GM18909 (cell line): ENCODE measurements at regions not wholly inside any gene's neighbourhood (a gene's known extent, or its start where the extent isn't known, plus 50 kb on each side); places are given as distances from the start of the nearest gene placed in this dataset.

ENCODE experiments used
- ATAC-seq: cut with Tn5 transposase; IDR thresholded peaks from one replicate; pipeline ENCODE4 v1.9.1; 2021; ENCODE audit warnings: mild to moderate bottlenecking; ENCODE audit not compliant: unreplicated experiment, poor library complexity

DNA sequence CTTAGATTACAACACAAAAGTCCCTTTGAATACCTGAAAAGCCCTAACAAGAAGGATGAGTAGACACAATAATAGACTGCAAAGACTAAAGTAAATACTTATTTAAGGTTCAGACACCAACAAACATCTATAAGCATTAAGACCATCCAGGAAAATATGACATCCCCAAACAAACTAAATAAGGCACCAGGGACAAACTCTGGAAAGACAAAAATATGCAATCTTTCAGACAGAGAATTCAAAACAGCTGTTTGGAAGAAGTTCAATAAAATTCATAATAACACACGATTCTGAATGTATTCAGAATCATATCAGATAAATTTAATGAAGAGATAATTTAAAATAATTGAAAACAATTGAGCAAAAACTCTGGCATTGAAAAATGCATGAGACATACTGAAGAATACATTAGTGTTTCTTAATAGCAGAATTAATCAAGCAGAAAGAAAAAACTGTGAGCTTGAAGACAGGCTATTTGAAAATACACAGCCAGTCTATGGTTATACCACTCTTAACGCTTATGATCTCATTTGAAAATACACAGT lies 1388.8 kb downstream of the DSC3 start:
- ATAC-seq: no peak

DNA sequence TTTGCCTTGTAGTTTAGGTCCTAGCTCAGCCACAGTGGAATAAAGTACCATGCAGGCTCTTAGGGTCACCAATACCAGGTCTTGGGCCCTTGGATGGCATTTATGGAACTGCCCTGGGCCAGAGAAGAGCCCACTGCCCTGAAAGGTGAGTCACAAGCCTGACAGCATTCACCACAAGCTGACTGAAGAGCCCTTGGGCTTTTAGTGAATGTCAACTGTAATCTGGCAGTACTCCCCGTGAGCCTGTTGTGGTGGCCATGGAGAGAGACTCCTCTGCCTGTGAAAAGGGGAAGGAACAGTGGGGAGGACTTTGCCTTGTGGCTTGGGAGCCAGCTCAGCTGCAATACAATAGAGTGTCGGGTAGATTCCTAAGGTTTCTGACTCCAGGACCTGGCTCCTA lies 1389.7 kb downstream of the DSC3 start:
- ATAC-seq: no peak

DNA sequence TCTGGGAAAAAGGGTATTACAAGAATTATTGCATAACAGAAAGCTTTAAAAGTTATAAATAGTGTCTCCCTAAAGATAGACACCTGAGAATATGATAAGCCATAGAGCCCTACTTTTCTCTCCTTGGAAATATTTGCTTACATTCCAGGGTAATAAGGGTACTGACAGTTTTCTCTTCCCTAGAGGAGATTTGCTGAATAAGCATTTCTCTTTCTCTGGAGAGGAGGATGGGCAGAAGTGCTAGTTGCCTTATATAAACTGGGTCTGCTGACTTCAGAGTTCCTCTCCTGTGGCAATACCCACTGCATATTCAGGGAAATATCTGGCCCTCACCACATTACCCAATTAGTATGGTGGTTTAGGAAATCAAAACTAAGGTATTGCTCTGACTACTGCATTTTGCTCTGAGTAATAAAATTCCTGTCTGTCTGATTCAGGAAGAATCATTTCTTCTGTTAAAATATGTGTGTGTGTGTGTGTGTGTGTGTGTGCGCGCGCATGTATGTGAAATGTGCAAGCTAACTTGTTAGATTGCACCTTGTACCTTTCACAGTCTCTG lies 1391.3 kb downstream of the DSC3 start:
- no peak for ATAC-seq

DNA sequence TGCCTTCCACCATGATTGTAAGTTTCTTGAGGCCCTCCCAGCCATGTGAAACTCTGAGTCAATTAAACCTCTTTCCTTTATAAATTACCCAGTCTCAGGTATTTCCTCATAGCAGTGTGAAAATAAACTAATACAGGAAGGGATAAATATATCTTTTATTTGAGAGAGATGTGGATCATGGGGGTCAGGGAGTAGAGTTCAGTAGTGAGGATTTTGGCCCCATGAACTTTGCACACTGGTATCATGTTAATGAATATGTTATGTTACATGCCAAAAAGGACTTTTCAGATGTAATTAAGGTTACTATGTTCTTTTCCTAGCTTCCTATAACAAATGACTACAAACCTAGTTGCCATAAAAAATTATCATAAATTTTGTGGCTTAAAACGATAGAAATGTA lies 1393.7 kb downstream of the DSC3 start:
- ATAC-seq: no peak

DNA sequence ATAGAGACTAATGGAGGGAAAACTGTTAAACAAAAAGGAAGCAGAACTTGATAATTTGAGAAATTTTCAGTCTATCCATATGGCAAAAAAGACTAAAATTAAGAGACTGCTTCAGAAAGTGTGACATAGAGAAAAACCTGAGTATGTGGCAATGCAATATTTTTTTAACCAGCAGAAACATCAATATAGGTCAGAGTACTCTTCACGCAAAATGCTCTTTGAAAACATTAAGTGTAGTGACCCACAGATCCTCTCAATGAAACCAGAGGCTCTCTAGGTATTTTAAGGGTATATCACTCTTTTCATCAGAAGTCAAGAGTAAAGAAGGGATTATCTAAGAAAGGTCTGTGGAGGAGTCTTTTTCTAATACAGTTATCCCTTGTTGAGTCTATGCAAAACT lies 1394.8 kb downstream of the DSC3 start:
- ATAC-seq: no peak

DNA sequence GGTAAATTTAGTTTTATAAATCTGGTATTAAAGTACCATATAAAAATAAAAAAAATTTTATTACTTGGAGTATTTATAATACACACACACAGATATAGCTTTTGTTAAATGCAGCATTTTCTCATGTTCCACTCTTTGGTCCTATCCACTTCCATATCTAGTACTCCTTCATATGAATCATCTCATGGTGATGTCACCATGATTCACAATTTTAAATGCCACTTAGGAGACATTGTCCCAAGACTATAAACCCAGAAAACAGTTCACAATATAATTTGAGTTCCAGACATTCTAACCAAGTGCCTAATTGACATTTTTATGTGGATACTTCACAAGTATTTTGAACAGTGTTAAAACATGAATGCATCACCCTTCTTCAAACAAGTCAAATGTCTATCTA lies 1398.3 kb downstream of the DSC3 start:
- ATAC-seq: no peak

DNA sequence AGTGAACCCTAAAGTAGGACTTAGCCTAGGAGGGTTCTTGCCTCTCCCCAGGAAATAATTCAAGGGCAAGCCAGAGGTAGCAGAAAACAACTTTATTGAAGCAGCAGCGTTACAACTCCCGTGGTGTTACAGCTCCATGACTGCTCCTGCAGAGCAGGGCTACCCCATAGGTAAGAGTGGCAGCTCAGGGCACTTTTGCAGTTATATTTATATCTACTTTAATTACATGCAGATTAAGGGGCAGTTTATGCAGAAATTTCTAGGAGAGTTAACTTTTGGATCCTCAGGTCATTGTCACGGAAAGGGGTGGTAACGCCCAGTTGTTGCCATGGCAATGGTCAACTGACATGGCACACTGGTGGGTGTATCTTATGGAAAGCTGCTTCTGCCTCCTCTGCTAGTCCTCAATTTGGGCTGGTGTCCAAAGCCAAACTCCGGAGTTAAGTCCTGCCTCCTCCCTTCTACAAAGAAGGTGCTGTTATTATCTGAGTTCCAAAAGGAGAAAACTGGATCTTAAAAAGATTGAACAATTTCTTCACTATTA lies 1413.0 kb downstream of the DSC3 start:
- no peak for ATAC-seq

DNA sequence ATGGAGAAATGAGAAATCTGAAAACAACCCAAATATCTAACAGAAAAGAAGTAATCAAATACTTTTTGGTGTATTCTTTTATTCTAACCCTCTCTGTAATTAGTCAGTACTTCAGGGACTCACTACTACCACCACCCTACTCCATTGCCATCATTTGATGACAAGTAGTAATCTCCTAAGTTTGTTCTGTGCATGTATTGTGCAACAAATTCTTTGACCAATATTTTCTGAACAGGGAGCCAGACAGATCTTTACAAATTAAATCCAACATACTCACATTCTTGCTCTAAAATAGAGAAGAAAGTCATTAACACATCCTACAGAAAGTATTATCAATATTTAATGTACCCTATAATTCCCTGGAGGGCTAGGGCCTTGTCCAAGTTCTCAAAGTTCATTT lies 1416.4 kb downstream of the DSC3 start:
- no peak for ATAC-seq

DNA sequence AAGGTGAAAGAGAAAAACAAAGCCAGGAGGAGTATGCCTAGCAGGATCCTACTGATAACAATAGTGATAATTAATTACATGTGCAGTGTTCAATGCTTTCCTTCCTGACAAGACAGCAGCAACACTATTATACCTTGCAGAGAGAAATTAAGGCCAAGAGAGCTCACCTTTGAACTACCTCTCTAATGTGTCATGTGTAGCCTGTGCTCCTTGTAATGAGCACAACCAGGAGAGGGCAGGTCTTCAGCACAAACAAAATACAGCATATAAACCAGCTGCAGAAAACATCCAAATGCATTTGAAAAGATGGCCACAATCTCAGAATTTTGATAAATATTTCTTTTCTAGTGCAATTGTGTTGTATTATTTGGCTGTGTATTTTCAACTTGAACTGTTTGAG lies 1425.7 kb downstream of the DSC3 start:
- ATAC-seq: no peak

DNA sequence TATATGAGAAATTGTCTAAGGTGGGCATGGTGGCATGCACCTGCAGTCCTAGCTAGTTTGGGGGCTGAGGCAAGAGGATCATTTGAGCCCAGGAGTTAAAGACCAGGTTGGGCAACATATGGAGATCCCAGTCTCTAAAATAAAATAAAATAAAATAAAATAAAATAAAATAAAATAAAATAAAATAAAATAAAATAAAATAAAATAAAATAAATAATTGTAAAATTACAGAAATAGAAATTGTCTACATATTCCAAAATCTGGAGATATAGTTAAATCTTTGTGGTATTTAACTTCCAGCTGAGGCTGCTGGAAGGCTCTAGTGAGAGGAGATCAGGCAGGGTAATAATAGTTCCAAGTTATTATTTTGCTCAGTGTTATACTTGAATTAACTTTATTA lies 1432.1 kb upstream of the CDH2 start:
- no peak for ATAC-seq

DNA sequence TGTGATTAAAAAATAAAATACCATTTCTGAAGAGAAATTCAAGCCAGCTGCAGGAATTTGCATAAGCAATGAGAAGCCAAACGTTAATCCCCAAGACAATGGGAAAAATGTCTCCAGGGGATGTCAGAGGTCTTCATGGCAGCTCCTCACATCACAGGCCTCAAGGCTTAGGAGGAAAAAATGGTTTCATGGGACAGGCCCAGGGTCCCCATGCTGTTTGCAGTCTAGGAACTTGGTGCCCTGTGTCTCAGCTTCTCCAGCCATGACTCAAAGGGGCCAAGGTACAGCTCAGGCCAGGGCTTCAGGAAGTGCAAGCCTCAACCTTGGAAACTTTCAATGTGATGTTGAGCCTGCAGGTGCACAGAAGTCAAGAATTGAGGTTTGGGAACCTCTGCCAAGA lies 1428.4 kb upstream of the CDH2 start:
- ATAC-seq: no peak

DNA sequence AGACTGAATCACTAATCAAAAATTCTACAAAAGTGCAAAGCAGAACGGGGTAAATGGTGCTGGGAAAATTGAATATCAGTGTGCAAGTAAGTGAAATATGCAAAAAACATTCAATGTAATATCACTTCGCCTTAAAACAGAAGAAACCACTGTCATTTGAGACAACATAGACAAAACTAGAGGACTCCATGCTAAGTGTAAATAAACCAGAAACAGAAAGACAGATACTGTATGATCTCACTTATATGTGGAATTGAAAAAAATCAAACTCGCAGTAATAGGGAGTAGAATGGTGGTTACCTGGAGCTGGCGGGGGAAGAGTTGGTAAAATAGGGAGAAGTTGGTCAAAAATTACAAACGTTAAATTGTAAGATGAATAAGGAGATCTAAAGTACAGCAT lies 1420.0 kb upstream of the CDH2 start:
- no peak for ATAC-seq

DNA sequence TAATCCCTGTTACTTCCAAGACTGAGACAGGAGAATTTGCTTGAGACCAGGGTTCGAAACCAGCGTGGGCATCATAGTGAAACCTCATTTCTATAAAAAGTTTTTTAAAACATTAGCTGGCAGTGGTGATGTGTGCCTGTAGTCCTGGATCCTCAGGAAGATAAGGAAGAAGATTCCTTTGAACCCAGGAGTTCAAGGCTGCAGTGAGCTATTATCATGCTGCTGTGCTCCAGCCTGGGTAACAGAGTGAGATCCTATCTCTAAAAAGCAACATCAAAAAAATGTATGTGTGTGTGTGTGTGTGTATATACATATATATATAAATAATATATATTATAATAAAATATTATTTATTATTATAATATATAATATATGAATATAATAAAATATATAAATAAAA lies 1417.6 kb upstream of the CDH2 start:
- no peak for ATAC-seq

DNA sequence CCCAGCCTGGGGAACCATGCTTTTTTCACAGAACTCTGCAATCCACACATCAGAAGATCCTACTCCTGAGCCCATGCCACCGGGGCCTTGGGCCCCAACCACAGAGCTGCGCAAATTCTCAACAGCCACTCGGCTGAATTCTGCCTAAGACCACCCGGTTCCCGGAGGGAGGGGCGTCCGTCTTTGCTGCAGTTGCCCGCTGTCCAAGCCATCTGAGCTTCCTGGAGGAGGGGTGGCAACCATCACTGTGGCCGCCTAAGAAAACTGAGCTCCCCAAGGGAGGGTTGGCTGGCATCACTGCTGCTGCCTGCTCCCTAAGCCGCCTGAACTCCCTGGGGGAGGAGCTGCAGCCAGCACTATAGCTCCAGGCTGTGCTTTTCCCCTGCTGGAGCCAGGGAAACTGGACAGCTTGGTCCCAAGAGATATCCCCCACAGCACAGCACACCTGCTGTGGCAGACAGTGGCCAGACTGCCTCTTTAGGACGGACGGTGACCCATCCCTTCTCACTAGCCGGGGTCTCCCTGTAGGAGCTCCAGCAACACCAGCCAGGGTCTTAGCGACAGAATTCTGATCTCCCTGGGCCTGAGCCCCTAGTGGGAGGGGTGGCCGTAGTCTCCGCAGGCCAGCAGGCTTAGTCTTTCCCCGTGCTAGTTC lies 1411.6 kb upstream of the CDH2 start:
- no peak for ATAC-seq

DNA sequence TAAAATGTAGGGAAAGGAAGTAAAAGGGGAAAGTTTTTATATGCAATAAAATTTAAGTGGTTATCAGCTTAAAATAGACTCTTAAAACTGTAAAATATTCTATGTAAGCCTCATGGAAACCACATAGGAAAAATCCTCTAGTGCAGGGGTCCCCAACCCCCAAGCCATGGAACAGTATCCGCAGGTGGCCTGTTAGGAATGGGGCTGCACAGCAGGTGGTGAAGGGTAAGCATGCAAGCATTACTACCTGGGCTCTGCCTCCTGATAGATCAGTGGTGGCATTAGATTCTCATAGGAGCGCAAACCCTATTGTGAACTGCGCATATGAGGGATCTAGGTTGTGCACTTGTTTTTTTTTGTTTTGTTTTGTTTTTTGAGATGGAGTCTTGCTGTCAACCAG lies 1409.3 kb upstream of the CDH2 start:
- ATAC-seq: no peak

DNA sequence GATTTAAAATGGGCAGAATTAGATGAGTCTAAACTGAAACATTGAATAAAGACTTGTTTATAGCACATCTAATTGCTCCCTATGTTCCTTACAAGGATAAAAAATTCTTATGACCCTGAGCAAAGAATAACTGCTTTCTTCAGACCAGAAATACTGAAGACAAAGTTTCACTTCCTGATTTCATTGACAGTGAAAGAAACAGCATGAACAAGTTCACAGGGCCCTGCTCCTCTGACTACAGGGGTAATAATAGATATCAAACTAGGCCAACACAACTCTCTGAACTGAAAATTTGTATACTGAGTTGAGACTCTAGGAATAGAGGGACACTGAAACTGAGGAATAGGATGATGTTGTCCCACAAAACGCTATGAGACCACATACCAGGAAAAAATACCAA lies 1383.3 kb upstream of the CDH2 start:
- peak; percentile 74 for ATAC-seq

DNA sequence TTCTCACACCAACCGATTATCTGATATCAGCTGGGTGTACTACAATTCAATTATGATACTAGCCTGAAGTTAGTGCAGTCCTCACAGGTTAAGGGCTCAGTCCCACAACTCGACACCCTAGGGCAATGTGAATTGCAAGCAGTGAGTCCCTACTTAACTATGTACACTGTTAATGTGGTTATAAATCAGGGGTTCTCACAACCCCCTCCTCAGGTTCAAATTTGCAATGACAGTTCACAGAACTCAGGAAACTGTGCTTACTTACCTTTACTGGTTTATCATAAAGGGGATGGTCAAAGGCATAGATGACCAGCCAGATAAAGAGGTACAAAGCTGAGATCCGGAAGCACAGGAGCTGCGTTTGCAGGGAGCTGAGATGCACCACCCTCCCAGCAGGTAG lies 1379.1 kb upstream of the CDH2 start:
- ATAC-seq: no peak

DNA sequence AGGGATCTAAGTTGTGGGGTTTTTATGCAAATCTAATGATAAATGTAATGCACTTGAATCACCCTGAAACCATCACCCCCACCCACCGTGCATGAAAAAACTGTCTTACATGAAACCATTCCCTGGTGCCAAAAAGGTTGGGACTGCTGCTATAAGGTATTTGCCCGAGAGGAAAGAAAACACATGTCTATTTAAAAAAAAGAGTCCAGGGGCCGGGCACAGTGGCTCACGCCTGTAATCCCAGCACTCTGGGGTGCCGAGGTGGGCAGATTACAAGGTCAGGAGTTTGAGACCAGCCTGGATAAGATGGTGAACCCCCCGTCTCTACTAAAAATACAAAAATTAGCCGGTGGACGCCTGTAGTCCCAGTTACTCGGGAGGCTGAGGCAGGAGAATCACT lies 1372.8 kb upstream of the CDH2 start:
- ATAC-seq: no peak

DNA sequence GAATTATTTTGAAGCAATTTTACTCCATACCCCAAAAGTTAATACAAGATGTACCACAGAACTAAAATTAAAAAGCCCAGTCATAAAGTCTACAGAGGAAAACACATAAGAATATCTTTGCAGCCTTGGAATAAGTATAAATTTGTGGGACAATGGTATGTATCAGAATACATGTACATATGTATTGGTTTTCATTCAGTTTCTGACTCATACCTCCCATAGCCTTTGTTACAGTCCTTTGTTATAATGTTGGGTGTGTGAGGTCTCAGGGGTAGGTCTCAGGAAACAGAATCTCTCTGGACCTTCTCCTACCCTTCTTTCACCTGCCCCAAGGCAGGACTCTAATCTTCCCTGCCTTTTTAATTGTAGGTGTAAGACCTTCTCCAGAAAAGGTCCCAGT lies 1370.7 kb upstream of the CDH2 start:
- ATAC-seq: no peak

DNA sequence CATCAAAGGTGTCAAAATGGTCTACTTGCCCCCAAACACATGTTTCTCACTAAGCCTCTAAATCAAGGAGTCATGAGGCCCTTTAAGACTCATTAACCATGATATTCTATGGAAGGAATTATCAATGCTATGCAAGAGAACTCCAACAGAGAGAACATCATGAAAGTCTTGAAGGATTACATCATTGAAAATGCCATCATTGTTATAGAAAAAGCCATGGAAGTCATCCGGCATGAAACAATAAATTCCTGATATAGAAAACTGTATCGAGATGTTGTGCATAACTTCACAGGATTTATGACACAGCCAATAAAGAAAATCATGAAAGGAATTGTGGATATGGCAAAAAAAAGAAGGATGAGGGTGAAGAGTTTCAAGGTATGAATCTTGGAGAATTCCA lies 1363.6 kb upstream of the CDH2 start:
- no peak for ATAC-seq

DNA sequence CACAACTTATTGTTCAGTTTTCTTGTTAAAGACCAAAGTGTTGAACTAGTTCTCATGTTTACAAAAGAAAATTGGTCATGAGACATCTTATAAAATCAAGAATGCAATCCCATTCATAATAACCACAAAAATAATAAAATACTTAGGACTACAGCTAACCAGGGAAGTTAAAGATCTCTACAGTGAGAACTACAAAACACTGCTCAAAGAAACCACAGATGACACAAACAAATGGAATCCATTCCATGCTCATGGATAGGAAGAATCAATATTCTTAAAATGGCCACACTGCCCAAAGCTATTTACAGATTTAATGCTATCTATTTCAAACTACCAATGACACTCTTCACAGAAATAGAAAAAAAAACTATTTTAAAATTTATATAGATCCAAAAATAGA lies 1354.8 kb upstream of the CDH2 start:
- ATAC-seq: no peak

DNA sequence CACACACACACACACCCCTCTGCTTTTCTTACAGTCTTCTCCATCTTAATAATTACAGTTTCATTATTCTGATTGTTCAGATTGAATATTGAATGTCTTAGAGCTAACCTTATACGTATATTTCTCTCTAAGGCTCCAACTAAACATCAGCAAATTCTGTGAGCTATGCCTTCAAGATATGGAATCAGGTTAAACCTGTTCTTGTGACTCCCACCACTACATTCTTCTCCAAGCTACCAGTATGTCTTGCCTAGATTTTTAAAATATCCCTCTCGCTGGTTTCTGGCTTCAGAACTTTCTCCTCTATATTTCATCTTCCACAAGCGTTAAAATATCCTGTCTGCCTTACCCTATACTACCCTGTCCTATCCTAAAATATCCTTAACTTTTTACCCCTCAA lies 1346.4 kb upstream of the CDH2 start:
- ATAC-seq: no peak
